GM18951 (cell line): ENCODE measurements at regions not wholly inside any gene's neighbourhood (a gene's known extent, or its start where the extent isn't known, plus 50 kb on each side); places are given as distances from the start of the nearest gene placed in this dataset.

Experiments used
- POLR2A ChIP-seq: IDR thresholded peaks from 4 replicates; pipeline ENCODE4 v1.6.1; 2011; ENCODE audit warnings: mild to moderate bottlenecking; ENCODE audit not compliant: insufficient read length, insufficient read depth; ENCODE audit errors: extremely low read depth
- in situ Hi-C: fragments of 300-500 bp; cut with MboI; formaldehyde crosslinking; loops from one replicate; pipeline ENCODE4 v1.12.0; 2022; ENCODE audit warnings: low sequenced_read_pairs, mixed read lengths, inconsistent platforms; ENCODE audit not compliant: unreplicated experiment

DNA sequence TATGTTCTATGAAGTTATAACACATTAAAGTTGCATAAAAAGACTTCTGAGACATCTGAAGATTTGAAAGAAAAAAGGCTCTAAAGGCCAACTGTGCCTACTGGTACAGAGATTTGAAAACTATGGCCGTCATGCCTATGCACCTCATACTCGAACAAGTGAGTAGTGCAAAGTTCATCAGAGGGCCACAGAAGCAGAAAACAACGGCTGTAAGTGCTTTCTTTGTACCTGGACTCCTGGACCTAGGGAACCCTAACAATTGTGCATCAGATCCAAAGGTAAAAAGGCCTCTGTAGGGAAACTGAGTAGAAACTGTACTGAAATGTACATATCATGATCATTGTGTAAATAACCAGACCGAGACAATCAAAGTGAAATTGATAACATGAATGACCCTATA lies 230.4 kb upstream of the CHST9 start:
- in situ Hi-C loops, result no loop called here

DNA sequence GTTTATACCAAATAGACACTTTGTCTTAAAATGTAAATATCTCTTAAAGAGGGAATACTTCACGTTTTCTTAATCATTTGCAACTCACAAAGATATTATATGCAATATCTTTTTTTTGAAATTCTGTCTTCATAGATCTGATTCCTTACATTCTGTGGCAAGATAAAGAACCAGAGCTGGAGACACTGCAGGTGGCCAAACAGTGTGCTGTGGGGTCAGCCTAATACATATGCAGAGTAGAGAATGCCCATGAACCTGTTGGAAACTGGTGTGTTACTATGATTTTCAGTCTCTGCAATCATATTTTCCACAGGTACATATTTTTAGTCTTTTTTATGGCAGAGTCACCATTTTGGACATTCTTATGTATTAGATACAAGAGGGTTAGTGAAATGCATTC lies 229.6 kb upstream of the CHST9 start:
- no peak for TF ChIP-seq POLR2A
- in situ Hi-C loops, result no loop called here

More for the DNA sequence above, 230.4 kb upstream of the CHST9 start:
- TF ChIP-seq POLR2A, result no peak

DNA sequence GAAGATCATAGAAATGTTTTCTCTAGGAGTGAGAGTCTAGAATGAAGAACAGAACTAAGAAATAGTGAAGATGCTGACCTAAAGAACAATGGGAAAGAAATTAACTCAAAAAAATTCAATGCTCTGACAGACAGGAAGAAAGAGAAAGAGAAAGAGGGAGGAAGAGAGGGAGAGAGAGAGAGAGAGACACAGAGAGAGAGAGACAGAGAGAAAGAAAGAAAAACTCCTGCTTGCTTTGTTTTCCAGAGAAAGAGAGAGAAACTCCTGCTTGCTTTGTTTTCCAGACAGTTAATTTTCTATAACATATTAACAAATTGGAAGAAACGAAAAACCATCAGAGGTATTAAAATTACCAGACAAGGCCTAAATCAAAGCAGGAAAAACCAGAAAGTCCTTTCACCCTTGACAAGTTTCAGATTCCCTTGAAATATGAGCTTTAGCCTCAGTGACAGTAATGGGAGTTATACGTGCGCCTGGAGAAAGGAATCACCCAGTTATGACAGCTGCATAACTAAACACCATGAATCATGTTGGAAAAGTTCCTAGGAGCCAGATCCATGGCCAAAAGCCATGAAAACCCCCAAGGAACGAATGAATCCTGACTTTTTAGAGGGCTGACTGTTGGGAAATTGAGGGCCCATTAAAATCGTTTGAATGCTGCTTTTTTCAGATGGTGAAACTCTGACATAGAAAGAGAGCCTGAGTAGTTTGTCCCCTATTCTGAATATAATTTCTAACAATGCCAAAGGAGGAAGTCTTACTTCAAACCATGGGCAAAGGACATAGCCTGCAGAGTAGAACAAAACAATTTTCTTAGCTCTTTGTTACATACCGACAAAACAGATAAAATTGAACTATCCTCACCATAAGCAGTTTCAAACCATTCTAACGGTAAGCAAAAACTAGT lies 228.6 kb upstream of the CHST9 start:
- in situ Hi-C loops, result no loop called here
- TF ChIP-seq POLR2A, result no peak

DNA sequence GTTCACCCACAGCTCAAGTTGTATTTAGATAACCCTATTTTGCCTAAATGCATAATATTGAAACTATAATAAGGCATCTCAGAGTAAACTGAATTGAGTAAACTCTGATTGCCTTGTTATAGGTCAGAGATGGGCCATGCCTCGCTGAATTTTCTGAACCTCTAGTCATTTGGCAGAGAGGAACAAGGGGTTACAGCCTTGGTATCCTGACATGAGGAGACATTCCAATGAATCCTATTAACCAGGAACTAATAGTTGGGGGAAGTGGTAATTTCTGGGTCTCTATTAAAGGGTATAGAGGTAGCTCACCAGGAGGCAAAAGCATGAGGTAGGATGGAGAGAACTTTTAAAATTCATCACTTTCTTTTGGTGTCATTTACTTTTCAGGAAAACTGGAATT lies 227.4 kb upstream of the CHST9 start:
- no peak for TF ChIP-seq POLR2A
- in situ Hi-C loops, result no loop called here

DNA sequence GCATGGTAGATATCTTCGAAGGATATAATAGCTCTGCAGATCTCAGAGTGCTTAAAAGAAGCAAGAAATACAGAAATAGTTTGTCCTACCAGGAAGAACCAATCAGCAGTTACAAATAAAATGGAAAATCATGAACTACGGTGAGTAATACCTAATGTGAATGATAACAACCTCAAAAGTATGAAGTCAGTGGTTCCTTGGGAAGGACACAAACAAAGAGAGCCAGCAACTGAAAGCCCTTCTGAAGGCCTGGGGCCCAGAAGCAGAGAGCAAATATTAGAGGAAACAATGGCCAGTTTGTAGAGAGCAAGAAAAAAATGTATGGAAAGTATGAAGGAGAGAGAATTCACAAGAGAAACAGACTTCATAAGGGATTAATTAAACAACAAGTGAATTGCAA lies 226.8 kb upstream of the CHST9 start:
- in situ Hi-C loops, result no loop called here
- no peak for TF ChIP-seq POLR2A

DNA sequence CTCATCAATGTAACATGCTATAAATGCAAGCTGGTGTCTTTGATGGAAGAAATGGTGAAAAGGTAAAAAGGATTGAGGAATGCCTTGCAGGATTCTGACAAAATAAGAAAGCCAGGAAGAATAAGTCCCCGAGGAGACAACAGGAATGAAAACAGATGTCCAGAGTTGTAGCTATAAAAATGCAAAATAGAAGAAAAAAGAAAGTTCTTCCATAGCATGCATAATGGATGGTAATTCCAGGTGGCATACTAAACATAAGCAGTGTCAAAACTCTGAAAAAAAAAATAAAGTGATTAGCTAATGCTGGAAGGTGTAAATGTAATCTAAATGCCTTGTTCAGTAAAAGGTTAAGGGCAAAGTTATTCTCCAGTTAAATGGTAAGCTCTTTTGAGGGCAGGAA lies 225.9 kb upstream of the CHST9 start:
- no peak for TF ChIP-seq POLR2A
- in situ Hi-C loops, result no loop called here

DNA sequence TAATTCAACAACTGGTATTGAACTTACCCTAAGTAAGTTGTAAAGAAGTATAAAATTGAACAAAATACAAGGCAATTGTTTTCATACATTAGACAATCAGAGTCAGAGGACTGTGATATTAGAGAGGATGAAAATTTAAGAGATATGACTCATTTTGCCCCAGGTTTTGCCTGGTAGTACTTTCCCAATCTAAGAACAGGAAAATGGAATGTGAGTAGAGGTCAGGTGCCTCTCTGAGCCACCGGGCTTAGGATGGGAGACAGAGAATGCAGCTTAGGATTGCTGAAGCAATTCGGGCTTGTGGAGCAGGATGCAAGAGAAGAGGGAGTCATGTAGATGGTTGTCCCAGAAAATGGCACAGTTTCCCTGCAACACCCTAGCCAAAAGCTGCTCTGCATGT lies 219.7 kb upstream of the CHST9 start:
- no peak for TF ChIP-seq POLR2A
- in situ Hi-C loops, result no loop called here

DNA sequence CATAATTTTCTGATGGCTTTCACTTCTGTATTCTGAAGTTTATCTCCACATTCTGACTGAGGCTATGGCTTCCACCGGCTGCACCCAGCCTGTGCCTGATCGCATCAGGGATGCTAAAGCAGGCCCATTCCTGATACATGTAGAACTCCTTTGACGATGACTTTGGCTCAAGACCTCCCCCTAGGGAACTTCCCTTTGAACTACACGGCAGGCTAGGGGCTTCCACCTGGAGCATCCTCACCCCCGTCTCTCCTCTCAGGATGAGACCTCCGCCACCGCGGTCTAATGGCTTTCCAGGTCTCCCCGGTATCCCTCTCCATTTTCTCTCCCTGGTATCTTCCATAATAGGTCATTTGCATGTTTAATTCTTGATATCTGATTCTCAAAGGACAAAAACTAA lies 214.9 kb upstream of the CHST9 start:
- in situ Hi-C loops, result no loop called here
- no peak for TF ChIP-seq POLR2A

DNA sequence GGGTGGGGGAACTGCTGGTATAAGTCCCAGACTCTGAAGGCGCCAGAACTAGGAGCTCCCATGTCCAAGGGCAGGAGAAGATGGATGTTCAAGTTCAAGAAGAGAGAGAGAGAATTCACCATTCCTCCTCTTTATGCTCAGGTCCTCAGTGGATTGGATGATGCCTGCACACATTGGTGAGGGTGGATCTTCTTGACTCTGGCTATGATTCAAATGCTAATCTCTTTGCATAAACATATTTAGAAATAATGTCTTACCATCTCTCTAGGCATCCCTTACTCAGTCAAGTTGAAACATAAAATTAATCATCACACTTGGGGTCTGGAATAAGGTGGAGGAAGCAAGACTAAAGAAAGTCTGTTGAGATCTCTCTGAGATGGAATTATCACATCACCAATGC lies 210.6 kb upstream of the CHST9 start:
- in situ Hi-C loops, result no loop called here
- no peak for TF ChIP-seq POLR2A

DNA sequence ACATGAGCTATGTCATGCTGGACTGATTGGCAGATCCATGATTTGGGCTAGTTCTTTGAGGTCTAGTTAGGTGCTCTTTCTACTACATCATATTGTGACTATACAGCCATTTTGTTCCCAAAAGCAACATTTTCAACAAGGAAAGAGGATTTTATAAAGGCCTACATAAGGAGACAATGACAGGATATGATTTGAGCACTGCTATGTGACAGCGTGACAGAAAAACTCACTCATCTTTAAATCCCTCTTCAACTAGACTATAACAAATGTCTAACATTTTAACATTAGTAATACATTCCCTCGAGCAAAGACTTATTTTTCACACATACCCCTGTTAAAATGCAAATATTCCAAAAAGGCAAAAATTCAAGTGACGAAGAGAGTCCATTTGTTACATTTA lies 209.6 kb upstream of the CHST9 start:
- TF ChIP-seq POLR2A, result no peak
- in situ Hi-C loops, result no loop called here

DNA sequence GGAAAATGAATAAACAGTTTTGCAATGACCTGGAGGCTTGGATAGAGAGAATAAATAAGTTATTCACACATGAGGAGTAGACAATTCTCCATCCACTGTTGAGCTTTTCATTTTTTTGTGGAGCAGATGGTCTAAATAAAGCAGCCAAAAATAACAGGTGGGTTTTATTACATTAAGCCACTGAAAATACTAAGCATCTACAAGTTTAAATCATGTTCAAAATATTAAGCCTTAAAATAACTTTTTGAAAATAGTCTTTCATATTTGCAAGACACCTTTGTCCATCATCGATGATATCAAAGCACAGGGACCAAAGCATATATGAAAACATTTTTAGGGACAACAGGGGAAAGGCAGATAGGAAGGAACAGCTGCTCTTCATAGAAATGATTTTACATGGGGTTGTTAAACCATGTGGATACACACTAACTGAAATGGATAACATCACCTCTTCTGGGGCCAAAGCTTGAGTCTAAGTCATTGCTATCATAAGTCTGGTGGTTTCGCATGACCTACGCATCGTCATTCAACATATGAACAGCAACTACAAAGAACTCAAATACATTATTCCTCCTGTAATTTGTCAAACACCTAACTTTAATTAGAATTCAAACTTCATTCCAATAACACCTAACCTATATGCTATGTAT lies 197.6 kb upstream of the CHST9 start:
- in situ Hi-C loops, result no loop called here
- no peak for TF ChIP-seq POLR2A

DNA sequence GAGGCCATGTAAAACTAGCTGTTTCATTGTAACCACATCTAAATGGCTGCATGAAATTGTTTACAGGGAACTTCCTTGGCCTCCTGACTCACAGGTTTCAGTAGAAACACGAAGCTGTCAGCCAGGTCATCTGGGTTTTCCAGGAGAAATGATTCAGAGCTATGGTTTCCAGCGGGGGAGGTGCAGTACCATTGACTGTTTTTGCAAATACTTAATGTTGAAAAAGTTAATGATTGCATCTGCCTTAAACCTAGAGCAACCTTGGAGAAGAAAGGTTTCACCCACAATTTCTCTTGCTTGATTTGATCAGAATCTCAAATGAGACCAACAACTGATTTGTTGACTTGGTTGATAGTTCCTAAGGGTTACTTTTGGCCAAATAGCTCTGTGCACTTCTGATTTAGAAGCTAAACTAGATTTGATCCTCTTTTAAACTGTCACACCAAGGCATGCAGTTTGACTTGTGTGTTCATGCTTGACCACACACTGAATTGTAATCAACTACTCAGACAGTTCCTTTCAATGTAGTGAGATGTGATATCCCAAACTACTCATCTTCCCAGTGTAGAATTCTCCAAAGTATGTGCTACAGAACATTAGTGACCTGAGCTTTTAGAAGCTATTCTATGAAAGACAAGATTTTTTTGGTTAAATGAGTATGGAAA lies 193.5 kb upstream of the CHST9 start:
- in situ Hi-C loops, result no loop called here
- TF ChIP-seq POLR2A, result no peak

DNA sequence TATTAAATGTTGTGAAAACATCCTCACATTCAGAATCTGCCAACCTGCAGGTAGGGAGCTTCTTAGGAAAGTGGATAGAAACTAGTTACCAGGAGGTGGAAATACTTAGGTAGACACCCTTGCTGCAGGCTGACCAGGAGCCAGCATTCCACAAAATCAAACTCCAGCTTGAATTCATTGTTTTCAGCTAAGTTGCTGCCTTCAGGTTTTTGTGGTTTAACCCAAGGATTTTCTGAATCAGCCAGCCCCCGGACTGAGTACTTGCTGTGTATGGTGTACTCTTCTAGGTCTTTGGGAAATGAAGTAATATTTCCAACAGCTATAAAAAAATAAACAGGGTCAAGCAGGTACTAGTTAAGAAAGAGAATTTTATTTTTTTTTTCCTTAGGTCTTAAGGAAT lies 192.1 kb upstream of the CHST9 start:
- no peak for TF ChIP-seq POLR2A
- in situ Hi-C loops, result no loop called here

DNA sequence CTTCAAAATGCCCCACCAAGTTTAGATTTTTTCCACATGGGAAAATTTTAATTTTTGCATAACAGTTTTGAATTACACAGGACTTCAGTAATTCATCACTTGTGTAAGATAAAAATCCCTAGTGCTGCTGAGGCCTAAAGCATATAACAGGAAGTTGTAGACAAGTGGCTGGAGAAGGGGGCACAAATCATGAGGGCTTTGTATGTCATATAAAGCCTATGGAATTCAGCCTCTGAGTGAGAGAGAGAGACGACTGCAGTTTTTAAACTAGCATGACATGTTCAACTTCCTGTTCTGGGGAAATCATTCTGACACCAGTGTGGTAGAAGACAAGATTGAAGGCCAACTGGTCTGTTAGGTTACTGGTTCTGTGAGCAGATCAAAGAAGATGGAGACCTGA lies 187.3 kb upstream of the CHST9 start:
- in situ Hi-C loops, result no loop called here
- no peak for TF ChIP-seq POLR2A

DNA sequence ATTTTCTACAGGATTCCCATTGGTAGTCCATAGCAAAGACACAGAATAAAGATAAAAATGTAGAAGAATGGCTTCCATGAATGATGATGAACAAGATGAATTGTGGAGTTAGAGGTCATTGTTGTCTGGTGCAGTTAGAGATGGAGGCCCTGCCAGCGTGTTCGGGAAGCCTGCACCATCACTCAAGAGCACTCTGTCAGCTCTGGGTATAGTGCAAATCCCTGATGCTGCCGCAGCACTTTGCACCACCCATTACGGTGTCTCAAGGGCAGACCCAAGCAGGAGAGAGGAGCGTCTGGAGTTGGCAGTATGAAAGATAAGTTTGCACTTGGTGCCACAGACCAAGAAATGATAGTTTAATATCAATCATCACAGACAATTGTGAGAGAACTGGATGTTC lies 181.6 kb upstream of the CHST9 start:
- no peak for TF ChIP-seq POLR2A
- in situ Hi-C loops, result no loop called here
